Ectodermal cell (in vitro differentiated cells): ENCODE measurements at regions not wholly inside any gene's neighbourhood (a gene's known extent, or its start where the extent isn't known, plus 50 kb on each side); places are given as distances from the start of the nearest gene placed in this dataset.
"Not testable (repeated sequence)": the region's sequence is repeated elsewhere in the genome, so short reads cannot be mapped to it uniquely, and the experiment has no call there.

Experiments used
- H3K27ac ChIP-seq: 2 replicates; pipeline ENCODE4 v1.7.0; 2013; ENCODE audit warnings: mild to moderate bottlenecking, low read depth, low read length; ENCODE audit not compliant: insufficient read depth, poor library complexity, severe bottlenecking
- H3K27me3 ChIP-seq: 2 replicates; pipeline ENCODE4 v1.7.0; 2013; ENCODE audit warnings: mild to moderate bottlenecking, low read length; ENCODE audit not compliant: insufficient read depth, control insufficient read depth, poor library complexity, severe bottlenecking
- H3K36me3 ChIP-seq: one replicate; pipeline ENCODE4 v1.7.0; 2013; ENCODE audit warnings: low read length; ENCODE audit not compliant: control insufficient read depth, insufficient read depth
- H3K4me1 ChIP-seq: one replicate; pipeline ENCODE4 v1.7.0; 2013; ENCODE audit warnings: low read length; ENCODE audit not compliant: control insufficient read depth, insufficient read depth
- H3K4me3 ChIP-seq: 2 replicates; pipeline ENCODE4 v1.7.0; 2013; ENCODE audit warnings: low read depth, low read length, control low read depth; ENCODE audit not compliant: insufficient read depth
- H3K9me3 ChIP-seq: 2 replicates; pipeline ENCODE4 v1.7.0; 2013; ENCODE audit warnings: mild to moderate bottlenecking, low read length, moderate library complexity; ENCODE audit not compliant: control insufficient read depth
- WGBS, 2 experiments: methylation state at CpG; one replicate each; pipeline ENCODE4 v1.1.7; 2013; ENCODE audit warnings: missing lambda C conversion rate in 2 of 2; 5-methylcytosine and 5-hydroxymethylcytosine counted together

- no peak overlapping the region for H3K4me3 ChIP-seq
- H3K27ac ChIP-seq, result no peak overlapping the region
- H3K9me3 ChIP-seq, result no peaks in the 10 kb centered on the region
- H3K27me3 ChIP-seq, result no peaks in the 10 kb centered on the region
- H3K36me3 ChIP-seq, result no peaks in the 10 kb centered on the region
- peaks cover 19% of the 10 kb centered on the region for H3K4me1 ChIP-seq
These were observed 555.4 kb upstream of the SGO1 start for GRCh38 chr3:20741381-20741780.

- Histone ChIP-seq H3K4me3 (no peak overlapping the region), H3K27me3 (no peaks in the 10 kb centered on the region), H3K4me1 (peaks cover 19% of the 10 kb centered on the region), H3K9me3 (no peaks in the 10 kb centered on the region), H3K36me3 (no peaks in the 10 kb centered on the region), H3K27ac (no peak overlapping the region)
These were observed 553.8 kb upstream of the SGO1 start for GRCh38 chr3:20739814-20740213.

GRCh38 chr3:20736287-20736852 lies 550.4 kb upstream of the SGO1 start:
- Histone ChIP-seq H3K27me3 (no peaks in the 10 kb centered on the region), H3K4me3 (no peak overlapping the region), H3K27ac (no peak overlapping the region), H3K9me3 (no peaks in the 10 kb centered on the region), H3K36me3 (no peaks in the 10 kb centered on the region), H3K4me1 (no peaks in the 10 kb centered on the region)
- WGBS, 2 experiments, result 91 to 93% methylated on average over 3 to 5 of the region's 5 CpGs

- 83 to 95% methylated on average over 1 of the region's 1 CpG for WGBS, 2 experiments
- H3K9me3 ChIP-seq, result no peaks in the 10 kb centered on the region
- H3K36me3 ChIP-seq, result no peaks in the 10 kb centered on the region
- no peak overlapping the region for H3K27ac ChIP-seq
- H3K4me3 ChIP-seq, result no peak overlapping the region
- H3K27me3 ChIP-seq, result no peaks in the 10 kb centered on the region
- H3K4me1 ChIP-seq, result no peaks in the 10 kb centered on the region
These were observed 543.2 kb upstream of the SGO1 start for GRCh38 chr3:20729185-20729584.

GRCh38 chr3:20726786-20727185 lies 540.8 kb upstream of the SGO1 start:
- Histone ChIP-seq H3K27ac (no peak overlapping the region), H3K4me1 (no peaks in the 10 kb centered on the region), H3K27me3 (no peaks in the 10 kb centered on the region), H3K4me3 (no peak overlapping the region), H3K36me3 (no peaks in the 10 kb centered on the region), H3K9me3 (no peaks in the 10 kb centered on the region)
- 85 to 88% methylated on average over 2 of the region's 2 CpGs for WGBS, 2 experiments

GRCh38 chr3:20724241-20724640 lies 538.2 kb upstream of the SGO1 start:
- Histone ChIP-seq H3K4me3 (no peak overlapping the region), H3K27me3 (no peaks in the 10 kb centered on the region), H3K9me3 (no peaks in the 10 kb centered on the region), H3K27ac (no peak overlapping the region), H3K36me3 (no peaks in the 10 kb centered on the region), H3K4me1 (no peaks in the 10 kb centered on the region)
- 100% methylated on average over 1 of the region's 1 CpG for WGBS, 2 experiments

- not testable (repeated sequence) for H3K27me3 ChIP-seq, H3K36me3 ChIP-seq, H3K9me3 ChIP-seq, H3K27ac ChIP-seq, H3K4me3 ChIP-seq, H3K4me1 ChIP-seq
- WGBS, 2 experiments, result 81 to 96% methylated on average over 1 of the region's 2 CpGs
These were observed 530.4 kb upstream of the SGO1 start for GRCh38 chr3:20716425-20716824.

GRCh38 chr3:20701641-20702040 lies 515.6 kb upstream of the SGO1 start:
- Histone ChIP-seq H3K27ac (no peak overlapping the region), H3K9me3 (no peaks in the 10 kb centered on the region), H3K27me3 (no peaks in the 10 kb centered on the region), H3K36me3 (no peaks in the 10 kb centered on the region), H3K4me3 (no peak overlapping the region), H3K4me1 (no peaks in the 10 kb centered on the region)
- 82 to 90% methylated on average over 1 of the region's 1 CpG for WGBS, 2 experiments

- Histone ChIP-seq H3K27me3 (no peaks in the 10 kb centered on the region), H3K4me1 (no peaks in the 10 kb centered on the region), H3K9me3 (no peaks in the 10 kb centered on the region), H3K36me3 (no peaks in the 10 kb centered on the region), H3K4me3 (no peak overlapping the region), H3K27ac (no peak overlapping the region)
- 91% methylated on average over 2 of the region's 2 CpGs for whole genome bisulfite sequencing, 2 experiments
These were observed 514.7 kb upstream of the SGO1 start for GRCh38 chr3:20700714-20701113.

GRCh38 chr3:20698896-20699295 lies 512.9 kb upstream of the SGO1 start:
- Histone ChIP-seq H3K9me3 (no peaks in the 10 kb centered on the region), H3K27me3 (no peaks in the 10 kb centered on the region), H3K4me1 (no peaks in the 10 kb centered on the region), H3K4me3 (no peak overlapping the region), H3K27ac (no peak overlapping the region), H3K36me3 (no peaks in the 10 kb centered on the region)
- 90 to 92% methylated on average over 4 to 5 of the region's 5 CpGs for WGBS, 2 experiments
